ENCODE measurements at regions not wholly inside any gene's neighbourhood (a gene's known extent, or its start where the extent isn't known, plus 50 kb on each side); places are given as distances from the start of the nearest gene placed in this dataset.

GRCh38 chr19:31211088-31211487 lies 138.1 kb downstream of the TSHZ3 start:
- DNase-seq (ENCODE audit: low spot score) = no peak
- no peak overlapping the region for H3K4me2 ChIP-seq
- H3K4me1 ChIP-seq (ENCODE audit: insufficient read depth) = no peaks in the 10 kb centered on the region
- no peak overlapping the region for H3K4me3 ChIP-seq
- H3K4me1 Mint-ChIP-seq = no peaks in the 10 kb centered on the region
- no peak overlapping the region for H3K27ac Mint-ChIP-seq
- no peaks in the 10 kb centered on the region for H3K79me2 ChIP-seq (replicated peaks; ENCODE audit: insufficient read depth)
- no peaks in the 10 kb centered on the region for H3K27me3 ChIP-seq (ENCODE audit: insufficient read depth)
- H3K27me3 Mint-ChIP-seq (ENCODE audit: insufficient read depth, low read depth, poor library complexity) = peaks cover 6% of the 10 kb centered on the region
- no peaks in the 10 kb centered on the region for H4K20me1 ChIP-seq (replicated peaks; ENCODE audit: insufficient read depth)
- H3K36me3 Mint-ChIP-seq (ENCODE audit: low read depth) = no peaks in the 10 kb centered on the region
- no peaks in the 10 kb centered on the region for H3K36me3 ChIP-seq (ENCODE audit: insufficient read depth)
- no peak overlapping the region for H3K27ac ChIP-seq (ENCODE audit: low read depth)
- H3K9me2 ChIP-seq (ENCODE audit: insufficient read depth) = peaks cover 6% of the 10 kb centered on the region; the same call in 1 of the 2 replicates
- H3K4me3 Mint-ChIP-seq = no peak overlapping the region
- TF ChIP-seq EZH2phosphoT487 (IDR thresholded peaks at IDR 0.05; ENCODE audit: unreplicated experiment) (no peak), EZH2 (IDR thresholded peaks at IDR 0.05; ENCODE audit: low read depth, unreplicated experiment) (no peak), ZNF462 (CRISPR knock-in tag; IDR thresholded peaks at IDR 0.05) (no peak), ZNF114 (CRISPR knock-in tag; IDR thresholded peaks at IDR 0.05) (no peak), POLR2AphosphoS5 (IDR thresholded peaks at IDR 0.05; ENCODE audit: low read depth) (no peak), STAT1 (IDR thresholded peaks at IDR 0.05; ENCODE audit: unreplicated experiment) (no peak), JUNB (IDR thresholded peaks at IDR 0.05; ENCODE audit: unreplicated experiment) (no peak), CREB1 (CRISPR knock-in tag; IDR thresholded peaks at IDR 0.05; ENCODE audit: low read depth) (no peak), CTCF (conservative IDR thresholded peaks at IDR 0.05; ENCODE audit: low read depth in 2 of 2) (no peak), ZNF331 (CRISPR knock-in tag; IDR thresholded peaks at IDR 0.05; ENCODE audit: low read depth) (no peak), NANOG (IDR thresholded peaks at IDR 0.05; ENCODE audit: borderline replicate concordance) (no peak), REST (IDR thresholded peaks at IDR 0.05; ENCODE audit: unreplicated experiment) (no peak), ETS1 (IDR thresholded peaks at IDR 0.05) (no peak)
- no peaks in the 10 kb centered on the region for H3K9me3 Mint-ChIP-seq
- H3F3A ChIP-seq (replicated peaks; ENCODE audit: low read depth) = no peaks in the 10 kb centered on the region
- H2AFZ ChIP-seq = no peak overlapping the region
- no peak for ATAC-seq
